ENCODE measurements at regions not wholly inside any gene's neighbourhood (a gene's known extent, or its start where the extent isn't known, plus 50 kb on each side); places are given as distances from the start of the nearest gene placed in this dataset.

DNA sequence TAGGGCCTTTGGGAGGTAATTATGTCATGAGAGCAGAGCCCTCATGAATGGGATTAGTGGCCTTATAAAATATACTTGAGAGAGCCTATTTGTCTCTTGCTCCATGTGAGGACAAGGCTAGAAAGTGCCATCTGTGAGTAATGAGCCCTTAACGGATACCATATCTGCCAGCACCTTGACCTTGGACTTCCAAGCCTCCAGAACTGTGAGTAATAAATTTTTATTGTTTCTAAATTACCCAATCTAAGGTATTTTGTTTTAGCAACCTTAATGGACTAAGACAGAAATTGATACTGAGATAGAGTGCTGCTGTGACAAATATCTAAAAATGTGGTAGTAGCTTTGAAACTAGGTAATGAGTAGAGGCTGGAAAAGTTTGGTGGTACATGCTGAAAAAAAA, 285.0 kb upstream of the DIPK2B start:
- H3K4me1 Mint-ChIP-seq = no peaks in the 10 kb centered on the region
- H3K4me1 ChIP-seq = no peaks in the 10 kb centered on the region
- no peak overlapping the region for H3K4me3 ChIP-seq
- H3K27me3 ChIP-seq = no peaks in the 10 kb centered on the region
- H3K79me2 ChIP-seq (ENCODE audit: low read depth) = no peaks in the 10 kb centered on the region
- H3K27me3 Mint-ChIP-seq (ENCODE audit: insufficient read depth, low read depth) = peaks cover 2% of the 10 kb centered on the region
- no peaks in the 10 kb centered on the region for H3K36me3 Mint-ChIP-seq
- no peak overlapping the region for H3K4me2 ChIP-seq
- no peak for DNase-seq (ENCODE audit: low spot score)
- H3K4me3 Mint-ChIP-seq = no peak overlapping the region
- no peak overlapping the region for H3K27ac ChIP-seq
- no peak overlapping the region for H2AFZ ChIP-seq (replicated peaks)
- no peaks in the 10 kb centered on the region for H3K36me3 ChIP-seq
- H3F3A ChIP-seq (ENCODE audit: low read depth) = no peaks in the 10 kb centered on the region
- TF ChIP-seq EZH2phosphoT487 (IDR thresholded peaks at IDR 0.05) = no peak
- TF ChIP-seq CTCF (IDR thresholded peaks at IDR 0.05) = no peak
- no peak for TF ChIP-seq EZH2 (IDR thresholded peaks at IDR 0.05)
- no peak overlapping the region for H3K9ac ChIP-seq
- H4K20me1 ChIP-seq (ENCODE audit: low read depth) = no peaks in the 10 kb centered on the region
- H3K9me3 ChIP-seq (ENCODE audit: low read depth) = no peaks in the 10 kb centered on the region
- H3K9me3 Mint-ChIP-seq = peaks cover 5% of the 10 kb centered on the region
- no peak overlapping the region for H3K27ac Mint-ChIP-seq

- H3K4me2 ChIP-seq = no peak overlapping the region
These were observed 279.3 kb upstream of the DIPK2B start for GRCh38 chrX:45479835-45480422.

DNA sequence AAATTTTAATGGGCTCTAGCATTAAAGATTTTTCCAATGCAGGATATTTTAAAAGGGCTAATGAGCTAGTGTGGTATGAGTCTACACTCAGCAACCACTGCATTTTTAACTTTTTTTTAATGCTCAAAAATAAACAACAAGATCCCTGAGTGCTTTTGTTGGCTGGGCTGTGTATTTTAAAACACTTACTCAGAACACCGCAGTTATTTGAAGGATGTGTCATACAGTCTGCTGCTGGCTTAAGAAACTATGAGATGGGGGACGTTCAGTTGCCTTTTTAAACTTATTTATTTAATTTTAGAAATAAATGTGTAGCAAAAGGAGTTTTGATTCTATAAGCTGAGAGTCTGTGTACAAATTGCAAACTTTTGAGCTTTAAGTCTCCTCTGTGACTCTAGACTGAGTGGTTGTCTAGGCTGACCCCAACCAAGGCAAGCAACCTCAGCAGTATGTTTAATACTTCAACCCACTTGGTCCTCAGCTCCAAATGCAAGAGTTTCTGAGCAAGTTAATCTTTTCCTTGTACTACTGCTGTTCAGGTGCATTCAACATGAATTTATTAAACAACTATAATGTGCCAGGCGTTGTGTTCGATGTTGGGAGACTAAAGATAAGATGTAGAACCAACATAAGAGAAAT, 278.6 kb upstream of the DIPK2B start:
- Histone ChIP-seq H3K4me2 (no peak overlapping the region), H3K27me3 (no peaks in the 10 kb centered on the region), H2AFZ (replicated peaks) (no peak overlapping the region), H4K20me1 (ENCODE audit: low read depth) (no peaks in the 10 kb centered on the region), H3K36me3 (no peaks in the 10 kb centered on the region), H3K27ac (no peak overlapping the region), H3K4me3 (no peak overlapping the region), H3K79me2 (ENCODE audit: low read depth) (no peaks in the 10 kb centered on the region), H3K9ac (no peak overlapping the region), H3K9me3 (ENCODE audit: low read depth) (no peaks in the 10 kb centered on the region), H3F3A (ENCODE audit: low read depth) (no peaks in the 10 kb centered on the region), H3K4me1 (no peaks in the 10 kb centered on the region)
- H3K4me1 Mint-ChIP-seq = no peaks in the 10 kb centered on the region
- H3K36me3 Mint-ChIP-seq = no peaks in the 10 kb centered on the region
- peaks cover 2% of the 10 kb centered on the region for H3K9me3 Mint-ChIP-seq
- DNase-seq (ENCODE audit: low spot score) = no peak
- H3K27me3 Mint-ChIP-seq (ENCODE audit: insufficient read depth, low read depth) = no peaks in the 10 kb centered on the region
- H3K4me3 Mint-ChIP-seq = no peak overlapping the region
- no peak overlapping the region for H3K27ac Mint-ChIP-seq
- TF ChIP-seq EZH2phosphoT487 (IDR thresholded peaks at IDR 0.05) (no peak), EZH2 (IDR thresholded peaks at IDR 0.05) (no peak), CTCF (IDR thresholded peaks at IDR 0.05) (no peak)

More at GRCh38 chrX:45479835-45480422, 279.3 kb upstream of the DIPK2B start:
- no peak for TF ChIP-seq EZH2phosphoT487 (IDR thresholded peaks at IDR 0.05)
- TF ChIP-seq CTCF (IDR thresholded peaks at IDR 0.05) = no peak
- TF ChIP-seq EZH2 (IDR thresholded peaks at IDR 0.05) = no peak
- H3K36me3 ChIP-seq = no peaks in the 10 kb centered on the region
- no peak overlapping the region for H3K27ac Mint-ChIP-seq
- no peaks in the 10 kb centered on the region for H3K4me1 ChIP-seq
- H2AFZ ChIP-seq (replicated peaks) = no peak overlapping the region
- no peak overlapping the region for H3K27ac ChIP-seq
- no peak overlapping the region for H3K9ac ChIP-seq
- H3K79me2 ChIP-seq (ENCODE audit: low read depth) = no peaks in the 10 kb centered on the region
- H3K9me3 Mint-ChIP-seq = peaks cover 2% of the 10 kb centered on the region
- H3K27me3 ChIP-seq = no peaks in the 10 kb centered on the region
- no peaks in the 10 kb centered on the region for H3F3A ChIP-seq (ENCODE audit: low read depth)
- H3K4me3 ChIP-seq = no peak overlapping the region
- no peaks in the 10 kb centered on the region for H3K27me3 Mint-ChIP-seq (ENCODE audit: insufficient read depth, low read depth)
- H3K9me3 ChIP-seq (ENCODE audit: low read depth) = no peaks in the 10 kb centered on the region
- no peak overlapping the region for H3K4me3 Mint-ChIP-seq
- DNase-seq (ENCODE audit: low spot score) = no peak
- no peaks in the 10 kb centered on the region for H3K4me1 Mint-ChIP-seq
- H4K20me1 ChIP-seq (ENCODE audit: low read depth) = no peaks in the 10 kb centered on the region
- H3K36me3 Mint-ChIP-seq = no peaks in the 10 kb centered on the region

All from neural progenitor cell (in vitro differentiated cells).